IMR-90 (cell line): ENCODE measurements at regions not wholly inside any gene's neighbourhood (a gene's known extent, or its start where the extent isn't known, plus 50 kb on each side); places are given as distances from the start of the nearest gene placed in this dataset.
A peak's percentile ranks its signal among the peaks of the same experiment; 100 is the strongest.

ENCODE experiments used
- ATAC-seq: fragments of 200-7000 bp; cut with Tn5 transposase; 2 replicates; pipeline ENCODE4 v1.9.1; 2020; ENCODE audit warnings: low read depth, mild to moderate bottlenecking, moderate library complexity
- BruUV-seq: library from RNA; stranded (reverse); fragments of 400-500 nt; replicated peaks from 2 replicates; lab custom pipeline; 2021; lab: Mats Ljungman, UMichigan
- CTCF ChIA-PET: fragments of 300-600 bp; formaldehyde crosslinking; extraction: SDS; loops from one replicate; lab custom pipeline; 2021; ENCODE audit warnings: antibody characterized with exemption; lab: Yijun Ruan, JAX
- POLR2A ChIA-PET: fragments of 300-600 bp; sonication (Branson Sonifier 250); formaldehyde crosslinking; loops from one replicate; lab custom pipeline; 2022; ENCODE audit warnings: antibody characterized with exemption; ENCODE audit not compliant: unreplicated experiment; lab: Charles Lee
- DNase-seq: peaks from one replicate; pipeline ENCODE4 v3.0.0; 2013
- H2AFZ ChIP-seq: replicated peaks from 2 replicates; pipeline ENCODE3; 2013; ENCODE audit warnings: low read length, mild to moderate bottlenecking; ENCODE audit not compliant: poor library complexity
- H2AK5ac ChIP-seq: 2 replicates; pipeline ENCODE4 v1.6.1; 2013; ENCODE audit warnings: low read depth, low read length, inconsistent platforms
- H2AK9ac ChIP-seq: replicated peaks from 2 replicates; pipeline ENCODE3; 2013; ENCODE audit warnings: mild to moderate bottlenecking, low read depth, low read length, moderate library complexity; ENCODE audit not compliant: poor library complexity
- H2BK120ac ChIP-seq: 2 replicates; pipeline ENCODE4 v1.6.1; 2013; ENCODE audit warnings: low read depth, low read length, inconsistent platforms
- H2BK15ac ChIP-seq: 3 replicates; pipeline ENCODE4 v1.6.1; 2013; ENCODE audit warnings: low read depth, low read length, inconsistent platforms
- H2BK20ac ChIP-seq: 2 replicates; pipeline ENCODE4 v1.6.1; 2013; ENCODE audit warnings: low read depth, mild to moderate bottlenecking, inconsistent platforms, low read length, moderate library complexity
- H2BK5ac ChIP-seq: 2 replicates; pipeline ENCODE4 v1.6.1; 2013; ENCODE audit warnings: mild to moderate bottlenecking, low read depth, low read length, inconsistent platforms; ENCODE audit not compliant: poor library complexity, severe bottlenecking
- H3K14ac ChIP-seq: replicated peaks from 2 replicates; pipeline ENCODE4 v1.6.1; 2013; ENCODE audit warnings: low read depth, low read length, inconsistent platforms
- H3K18ac ChIP-seq: 2 replicates; pipeline ENCODE4 v1.6.1; 2013; ENCODE audit warnings: low read depth, low read length, control low read depth
- H3K23ac ChIP-seq: 2 replicates; pipeline ENCODE4 v1.6.1; 2013; ENCODE audit warnings: low read depth, low read length, inconsistent platforms
- H3K27ac ChIP-seq: 2 replicates; pipeline ENCODE4 v1.5.1; 2013; ENCODE audit warnings: mild to moderate bottlenecking, control low read depth, low read length; ENCODE audit not compliant: insufficient read depth
- H3K27me3 ChIP-seq: 2 replicates; pipeline ENCODE4 v1.6.1; 2013; ENCODE audit warnings: low read length; ENCODE audit not compliant: control insufficient read depth, insufficient read depth
- H3K36me3 ChIP-seq: 2 replicates; pipeline ENCODE4 v1.6.1; 2013; ENCODE audit warnings: low read length, mixed read lengths; ENCODE audit not compliant: control insufficient read depth, insufficient read depth
- H3K4ac ChIP-seq: 2 replicates; pipeline ENCODE4 v1.6.1; 2013; ENCODE audit warnings: low read depth, low read length, inconsistent platforms
- H3K4me1 ChIP-seq: 2 replicates; pipeline ENCODE4 v1.6.1; 2013; ENCODE audit warnings: low read length, mixed read lengths; ENCODE audit not compliant: control insufficient read depth, insufficient read depth
- H3K4me2 ChIP-seq: 2 replicates; pipeline ENCODE4 v1.6.1; 2013; ENCODE audit warnings: low read depth, mild to moderate bottlenecking, control low read depth, low read length, moderate library complexity
- H3K4me3 ChIP-seq: 2 replicates; pipeline ENCODE4 v1.5.1; 2013; ENCODE audit warnings: low read depth, mild to moderate bottlenecking, control low read depth, low read length, moderate library complexity; ENCODE audit not compliant: insufficient read depth
- H3K56ac ChIP-seq: 2 replicates; pipeline ENCODE4 v1.6.1; 2013; ENCODE audit warnings: low read length, inconsistent platforms; ENCODE audit not compliant: insufficient read depth; ENCODE audit errors: extremely low read depth
- H3K79me1 ChIP-seq, 2 experiments: 2 replicates each; pipeline ENCODE4 v1.6.1; 2013; ENCODE audit warnings: low read length in 2 of 2, inconsistent platforms in 1 of 2, low read depth in 1 of 2
- H3K9ac ChIP-seq: 2 replicates; pipeline ENCODE4 v1.6.1; 2013; ENCODE audit warnings: low read depth, low read length, control low read depth
- H3K9me1 ChIP-seq: 2 replicates; pipeline ENCODE4 v1.6.1; 2013; ENCODE audit warnings: low read length, inconsistent platforms; ENCODE audit not compliant: insufficient read depth
- H3K9me3 ChIP-seq: 2 replicates; pipeline ENCODE4 v1.6.1; 2013; ENCODE audit warnings: low read length; ENCODE audit not compliant: control insufficient read depth, insufficient read depth
- H4K20me1 ChIP-seq: 2 replicates; pipeline ENCODE4 v1.6.1; 2013; ENCODE audit warnings: low read length, inconsistent platforms; ENCODE audit not compliant: insufficient read depth
- H4K5ac ChIP-seq: 2 replicates; pipeline ENCODE4 v1.6.1; 2013; ENCODE audit warnings: mild to moderate bottlenecking, low read depth, low read length, control low read depth
- H4K8ac ChIP-seq, 2 experiments: 2 replicates each; pipeline ENCODE4 v1.6.1; 2013; ENCODE audit warnings: low read depth in 2 of 2, low read length in 2 of 2, control low read depth in 1 of 2, inconsistent platforms in 1 of 2
- H4K91ac ChIP-seq: 2 replicates; pipeline ENCODE4 v1.6.1; 2013; ENCODE audit warnings: low read depth, low read length, inconsistent platforms; ENCODE audit not compliant: insufficient read depth
- BHLHE40 ChIP-seq: fragments of 150-350 bp; IDR thresholded peaks from 2 replicates; pipeline ENCODE4 v1.6.1; 2016; ENCODE audit warnings: mild to moderate bottlenecking, low read depth, low read length
- CEBPB ChIP-seq: IDR thresholded peaks from 2 replicates; pipeline ENCODE4 v1.6.1; 2012; ENCODE audit warnings: low read depth, low read length, improper control_type of control experiment
- CHD1 ChIP-seq: IDR thresholded peaks from 2 replicates; pipeline ENCODE4 v1.6.1; 2012; ENCODE audit warnings: low read depth, low read length, improper control_type of control experiment
- FOS ChIP-seq: fragments of 150-350 bp; IDR thresholded peaks from 2 replicates; pipeline ENCODE4 v1.6.1; 2016; ENCODE audit warnings: low read depth, low read length
- MAZ ChIP-seq: IDR thresholded peaks from 2 replicates; pipeline ENCODE4 v1.6.1; 2012; ENCODE audit warnings: low read depth, mild to moderate bottlenecking, low read length, improper control_type of control experiment, moderate library complexity, borderline replicate concordance
- MXI1 ChIP-seq: IDR thresholded peaks from 2 replicates; pipeline ENCODE4 v1.6.1; 2012; ENCODE audit warnings: low read depth, mild to moderate bottlenecking, low read length, moderate library complexity, borderline replicate concordance
- NFE2L2 ChIP-seq: fragments of 150-350 bp; IDR thresholded peaks from 2 replicates; pipeline ENCODE4 v1.6.1; 2016; ENCODE audit warnings: low read depth, mild to moderate bottlenecking, low read length
- POLR2A ChIP-seq: IDR thresholded peaks from 2 replicates; pipeline ENCODE4 v1.6.1; 2012; ENCODE audit warnings: mild to moderate bottlenecking, low read depth, low read length
- RAD21 ChIP-seq: IDR thresholded peaks from 2 replicates; pipeline ENCODE4 v1.6.1; 2012; ENCODE audit warnings: low read length, improper control_type of control experiment
- RCOR1 ChIP-seq: IDR thresholded peaks from 2 replicates; pipeline ENCODE4 v1.6.1; 2012; ENCODE audit warnings: mild to moderate bottlenecking, low read length, improper control_type of control experiment; ENCODE audit not compliant: insufficient replicate concordance
- RFX5 ChIP-seq: IDR thresholded peaks from 2 replicates; pipeline ENCODE4 v1.8.0; 2012; ENCODE audit warnings: low read depth, mild to moderate bottlenecking, low read length, moderate library complexity
- SMC3 ChIP-seq: fragments of 150-350 bp; IDR thresholded peaks from 2 replicates; pipeline ENCODE4 v1.6.1; 2016; ENCODE audit warnings: low read depth, mild to moderate bottlenecking, antibody characterized with exemption, low read length, moderate library complexity
- WGBS, 2 experiments: methylation state at CpG; one replicate each; pipeline versions ENCODE4 v1.1.5 to v1.1.7; 2013; ENCODE audit warnings: missing lambda C conversion rate in 2 of 2; ENCODE audit not compliant: insufficient read length in 1 of 2; ENCODE audit errors: extremely low coverage in 2 of 2; 5-methylcytosine and 5-hydroxymethylcytosine counted together
- dilution Hi-C: fragments of 300-500 bp; cut with HindIII; formaldehyde crosslinking; loops from one replicate; pipeline ENCODE4 v1.14.3; 2018; ENCODE audit warnings: low sequenced_read_pairs; ENCODE audit not compliant: unreplicated experiment
- in situ Hi-C: fragments of 300-500 bp; cut with MboI; formaldehyde crosslinking; loops from 3 replicates; pipeline ENCODE4 v1.14.3; 2019; ENCODE audit warnings: low sequenced_read_pairs, inconsistent platforms, mixed read lengths
- intact Hi-C: fragments of 100-400 bp; cut with micrococcal nuclease; formaldehyde crosslinking; loops from 2 replicates; pipeline ENCODE4 v1.10.0; 2022
- TF ChIP-seq, protein P1 (sequence below): conservative IDR thresholded peaks from 2 replicates; pipeline ENCODE4 v1.5.1; 2012; ENCODE audit warnings: mild to moderate bottlenecking, low read depth, low read length, improper control_type of control experiment
- TF ChIP-seq, protein P2 (sequence below): fragments of 150-350 bp; IDR thresholded peaks from 2 replicates; pipeline ENCODE4 v1.6.1; 2016; ENCODE audit warnings: low read depth, mild to moderate bottlenecking, low read length, moderate library complexity, borderline replicate concordance

DNA sequence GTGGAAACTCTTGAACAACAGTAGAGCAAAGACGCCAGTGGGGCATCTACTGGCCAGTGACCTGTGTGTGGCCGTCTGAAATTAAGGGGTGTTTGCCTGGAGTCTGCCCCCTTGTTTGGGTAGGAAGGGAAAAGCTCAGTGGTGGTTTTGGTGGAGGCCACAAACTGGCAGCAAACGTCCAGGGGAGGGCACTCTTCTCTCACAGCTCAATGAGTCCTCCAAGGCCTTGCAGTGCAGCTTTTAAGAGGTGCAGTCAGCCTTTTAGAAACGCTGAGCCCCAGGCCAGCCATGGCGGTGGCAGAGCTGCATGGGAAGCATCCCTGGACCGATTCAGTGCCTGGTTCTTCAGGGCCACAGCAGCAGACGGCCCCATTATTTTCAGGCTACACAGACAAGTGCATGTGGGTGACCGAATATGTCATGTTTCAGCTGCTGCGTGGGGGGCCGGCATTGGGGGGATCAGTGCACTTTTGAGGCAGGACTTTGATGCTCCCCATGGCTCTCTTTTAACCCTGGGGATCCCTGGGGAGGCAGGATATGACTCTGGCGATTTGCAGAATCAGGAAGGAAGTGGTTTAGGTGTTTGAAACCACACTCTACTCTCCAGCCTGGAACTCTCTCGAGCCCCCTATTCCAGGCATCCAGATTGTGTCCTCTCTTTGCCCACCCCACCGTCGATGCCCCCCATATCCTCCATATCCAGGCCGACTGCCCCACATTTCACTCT is 414.0 kb downstream of the PRDM2 start:
- H4K91ac ChIP-seq, result no peak overlapping the region
- no peaks in the 10 kb centered on the region for H3K9me1 ChIP-seq
- 26% methylated on average over 4 of the region's 15 CpGs; no CpG with 5 or more reads in 1 of the 2 experiments for WGBS, 2 experiments
- no peak overlapping the region for H3K4me3 ChIP-seq
- H3K56ac ChIP-seq, result no peak overlapping the region
- H3K4me2 ChIP-seq, result no peak overlapping the region
- H2BK15ac ChIP-seq, result no peak overlapping the region
- ATAC-seq (peak; percentile 63), DNase-seq (peak; percentile 13)
- H2AK5ac ChIP-seq, result no peak overlapping the region
- H2AFZ ChIP-seq, result no peak overlapping the region
- dilution Hi-C loops (no loop called here), intact Hi-C loops (loop anchor here (2.0 to 5.0 kb wide), 2 partner anchors 933 to 991 kb away; no protein-coding TSS in a partner anchor), in situ Hi-C loops (no loop called here)
- H3K18ac ChIP-seq, result no peak overlapping the region
- ChIA-PET POLR2A (no interaction called here), CTCF (no interaction called here)
- no peak overlapping the region for H3K9ac ChIP-seq
- no peaks in the 10 kb centered on the region for H3K36me3 ChIP-seq
- H3K9me3 ChIP-seq, result peaks cover 3% of the 10 kb centered on the region; the same call in 1 of the 2 replicates
- no peak overlapping the region for H3K14ac ChIP-seq
- H3K4me1 ChIP-seq, result no peaks in the 10 kb centered on the region
- no peak for TF ChIP-seq MAZ
- TF ChIP-seq CHD1, result no peak
- no peak for TF ChIP-seq FOS
- TF ChIP-seq RAD21, result no peak
- TF ChIP-seq, protein P1, sequence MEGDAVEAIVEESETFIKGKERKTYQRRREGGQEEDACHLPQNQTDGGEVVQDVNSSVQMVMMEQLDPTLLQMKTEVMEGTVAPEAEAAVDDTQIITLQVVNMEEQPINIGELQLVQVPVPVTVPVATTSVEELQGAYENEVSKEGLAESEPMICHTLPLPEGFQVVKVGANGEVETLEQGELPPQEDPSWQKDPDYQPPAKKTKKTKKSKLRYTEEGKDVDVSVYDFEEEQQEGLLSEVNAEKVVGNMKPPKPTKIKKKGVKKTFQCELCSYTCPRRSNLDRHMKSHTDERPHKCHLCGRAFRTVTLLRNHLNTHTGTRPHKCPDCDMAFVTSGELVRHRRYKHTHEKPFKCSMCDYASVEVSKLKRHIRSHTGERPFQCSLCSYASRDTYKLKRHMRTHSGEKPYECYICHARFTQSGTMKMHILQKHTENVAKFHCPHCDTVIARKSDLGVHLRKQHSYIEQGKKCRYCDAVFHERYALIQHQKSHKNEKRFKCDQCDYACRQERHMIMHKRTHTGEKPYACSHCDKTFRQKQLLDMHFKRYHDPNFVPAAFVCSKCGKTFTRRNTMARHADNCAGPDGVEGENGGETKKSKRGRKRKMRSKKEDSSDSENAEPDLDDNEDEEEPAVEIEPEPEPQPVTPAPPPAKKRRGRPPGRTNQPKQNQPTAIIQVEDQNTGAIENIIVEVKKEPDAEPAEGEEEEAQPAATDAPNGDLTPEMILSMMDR, result no peak
- TF ChIP-seq CEBPB, result no peak
- TF ChIP-seq RCOR1, result no peak
- TF ChIP-seq POLR2A, result no peak
- TF ChIP-seq SMC3, result no peak
- TF ChIP-seq, protein P2, sequence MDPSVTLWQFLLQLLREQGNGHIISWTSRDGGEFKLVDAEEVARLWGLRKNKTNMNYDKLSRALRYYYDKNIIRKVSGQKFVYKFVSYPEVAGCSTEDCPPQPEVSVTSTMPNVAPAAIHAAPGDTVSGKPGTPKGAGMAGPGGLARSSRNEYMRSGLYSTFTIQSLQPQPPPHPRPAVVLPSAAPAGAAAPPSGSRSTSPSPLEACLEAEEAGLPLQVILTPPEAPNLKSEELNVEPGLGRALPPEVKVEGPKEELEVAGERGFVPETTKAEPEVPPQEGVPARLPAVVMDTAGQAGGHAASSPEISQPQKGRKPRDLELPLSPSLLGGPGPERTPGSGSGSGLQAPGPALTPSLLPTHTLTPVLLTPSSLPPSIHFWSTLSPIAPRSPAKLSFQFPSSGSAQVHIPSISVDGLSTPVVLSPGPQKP, result no peak
- no peak for TF ChIP-seq BHLHE40
- TF ChIP-seq RFX5, result no peak
- no peak for TF ChIP-seq NFE2L2
- no peak for TF ChIP-seq MXI1
- no peak overlapping the region for H4K8ac ChIP-seq
- H4K20me1 ChIP-seq, result no peaks in the 10 kb centered on the region
- H3K23ac ChIP-seq, result no peak overlapping the region
- no TSS peak for BruUV-seq
- no peak overlapping the region for H3K4ac ChIP-seq
- H3K27ac ChIP-seq, result no peak overlapping the region
- H2AK9ac ChIP-seq, result no peak overlapping the region
- no peak overlapping the region for H2BK5ac ChIP-seq
- H3K79me1 ChIP-seq, result no peaks in the 10 kb centered on the region
- H2BK20ac ChIP-seq, result no peak overlapping the region
- no peak overlapping the region for H4K5ac ChIP-seq
- H2BK120ac ChIP-seq, result no peak overlapping the region
- no peaks in the 10 kb centered on the region for H3K27me3 ChIP-seq
